HepG2 (cell line): ENCODE measurements at regions not wholly inside any gene's neighbourhood (a gene's known extent, or its start where the extent isn't known, plus 50 kb on each side); places are given as distances from the start of the nearest gene placed in this dataset.

Source experiments
- ATAC-seq: fragments of 200-7000 bp; cut with Tn5 transposase; 3 replicates; pipeline ENCODE4 v1.9.1; 2020; ENCODE audit warnings: mild to moderate bottlenecking, moderate library complexity
- BruUV-seq: library from RNA; stranded (reverse); fragments of 400-500 nt; replicated peaks from 2 replicates; lab custom pipeline; 2021; lab: Mats Ljungman, UMichigan
- CTCF ChIA-PET: fragments of 300-600 bp; formaldehyde crosslinking; extraction: SDS; loops from one replicate; lab custom pipeline; 2021; ENCODE audit warnings: low total read pairs, inconsistent platforms, low intra/inter-chr PET ratio; lab: Yijun Ruan, JAX
- POLR2A ChIA-PET: fragments of 350-600 bp; sonication (Branson Sonifier 250); formaldehyde crosslinking; loops from one replicate; lab custom pipeline; 2020; ENCODE audit warnings: antibody characterized with exemption, inconsistent platforms; lab: Yijun Ruan, JAX
- DNase-seq: peaks from one replicate; pipeline ENCODE4 v3.0.0-alpha.2; 2015; ENCODE audit warnings: low spot score
- FAIRE-seq: peaks from 3 replicates; lab custom pipeline; 2011; peaks lifted over from hg19 to GRCh38; lab: Jason Lieb, UNC
- H2AFZ ChIP-seq: one replicate; pipeline ENCODE4 v1.6.1; 2011; ENCODE audit warnings: low read length, inconsistent platforms
- H3K27ac ChIP-seq: fragments of 300-600 bp; 3 replicates; pipeline ENCODE4 v1.8.0; 2011; ENCODE audit warnings: mixed run types, mild to moderate bottlenecking, mixed read lengths, low read length, inconsistent platforms; ENCODE audit not compliant: insufficient read depth; ENCODE audit errors: extremely low read length
- H3K27me3 ChIP-seq, 2 experiments: fragments of 200-600 bp in 1 of 2; 2 replicates in 1 of 2; 3 replicates in 1 of 2; pipeline versions ENCODE4 v1.6.0 to v1.8.0; 2011; ENCODE audit warnings: low read length in 2 of 2, mild to moderate bottlenecking in 2 of 2, moderate library complexity in 2 of 2, inconsistent platforms in 1 of 2; ENCODE audit not compliant: insufficient read depth in 2 of 2, control insufficient read depth in 1 of 2
- H3K36me3 ChIP-seq, 2 experiments: fragments of 200-600 bp in 1 of 2; replicated peaks in 1 of 2; 2 replicates in 1 of 2; 3 replicates in 1 of 2; pipeline versions ENCODE4 v1.5.1 to v1.8.0; 2011; ENCODE audit warnings: low read length in 2 of 2, inconsistent platforms in 1 of 2; ENCODE audit not compliant: insufficient read depth in 2 of 2, control insufficient read depth in 1 of 2
- H3K4me1 ChIP-seq: 2 replicates; pipeline ENCODE4 v1.5.1; 2012; ENCODE audit warnings: low read length, inconsistent platforms; ENCODE audit not compliant: insufficient read depth
- H3K4me2 ChIP-seq: 2 replicates; pipeline ENCODE4 v1.6.0; 2011; ENCODE audit warnings: low read depth, low read length, inconsistent platforms
- H3K4me3 ChIP-seq, 3 experiments: fragments of 200-600 bp in 1 of 3; sonication (generic), shearing (Covaris generic) in 1 of 3; replicated peaks in 1 of 3; 2 replicates each; pipeline ENCODE4 v1.5.1; 2011 to 2016; ENCODE audit warnings: low read length in 3 of 3, inconsistent platforms in 2 of 3, low read depth in 2 of 3, mild to moderate bottlenecking in 2 of 3, control low read depth in 1 of 3, mixed read lengths in 1 of 3; ENCODE audit not compliant: insufficient read depth in 1 of 3
- H3K79me2 ChIP-seq: one replicate; pipeline ENCODE4 v1.6.1; 2011; ENCODE audit warnings: low read length, inconsistent platforms; ENCODE audit not compliant: insufficient read depth
- H3K9ac ChIP-seq: 2 replicates; pipeline ENCODE4 v1.6.0; 2011; ENCODE audit warnings: mild to moderate bottlenecking, low read depth, low read length, inconsistent platforms; ENCODE audit not compliant: insufficient read depth
- H3K9me3 ChIP-seq: 2 replicates; pipeline ENCODE4 v1.5.1; 2012; ENCODE audit warnings: mild to moderate bottlenecking, low read length
- H4K20me1 ChIP-seq: 2 replicates; pipeline ENCODE4 v1.6.0; 2011; ENCODE audit warnings: inconsistent platforms, mild to moderate bottlenecking, low read length, moderate library complexity; ENCODE audit not compliant: insufficient read depth
- EZH2 ChIP-seq: conservative IDR thresholded peaks from 2 replicates; pipeline ENCODE4 v1.6.1; 2012; ENCODE audit warnings: mild to moderate bottlenecking, low read depth, low read length, moderate library complexity
- FOXP4 ChIP-seq: sonication (generic); formaldehyde crosslinking; IDR thresholded peaks from 2 replicates; pipeline ENCODE4 v1.4.0; 2020; ENCODE audit warnings: missing genetic modification reagents
- GABPB1 ChIP-seq: IDR thresholded peaks from 2 replicates; pipeline ENCODE4 v1.6.1; 2016; ENCODE audit warnings: mild to moderate bottlenecking, missing genetic modification reagents, moderate library complexity, missing compliant biosample characterization
- PHF5A ChIP-seq: IDR thresholded peaks from one replicate; pipeline ENCODE4 v1.6.1; 2018; ENCODE audit warnings: low read depth, missing genetic modification reagents; ENCODE audit not compliant: unreplicated experiment
- RFX5 ChIP-seq: IDR thresholded peaks from 2 replicates; pipeline ENCODE4 v1.6.1; 2011; ENCODE audit warnings: low read depth, low read length, improper control_type of control experiment
- TMF1 ChIP-seq: sonication (generic); formaldehyde crosslinking; IDR thresholded peaks from 2 replicates; pipeline ENCODE4 v1.8.1; 2022; ENCODE audit warnings: low read depth, missing genetic modification reagents
- ZFP62 ChIP-seq: sonication (generic); formaldehyde crosslinking; IDR thresholded peaks from 2 replicates; pipeline ENCODE4 v1.4.0; 2020; ENCODE audit warnings: missing genetic modification reagents
- ZMYM3 ChIP-seq: sonication (generic); formaldehyde crosslinking; IDR thresholded peaks from 2 replicates; pipeline ENCODE4 v1.5.1; 2020; ENCODE audit warnings: mild to moderate bottlenecking, missing genetic modification reagents
- ZNF101 ChIP-seq: sonication (generic); formaldehyde crosslinking; IDR thresholded peaks from 2 replicates; pipeline ENCODE4 v1.4.0; 2020; ENCODE audit warnings: mild to moderate bottlenecking, low read depth, missing genetic modification reagents, borderline replicate concordance
- ZNF44 ChIP-seq: sonication (generic); formaldehyde crosslinking; IDR thresholded peaks from 2 replicates; pipeline ENCODE4 v1.5.1; 2020; ENCODE audit warnings: mild to moderate bottlenecking, missing genetic modification reagents
- ZNF484 ChIP-seq: sonication (generic); formaldehyde crosslinking; IDR thresholded peaks from 2 replicates; pipeline ENCODE4 v1.5.1; 2020; ENCODE audit warnings: mild to moderate bottlenecking, low read depth, missing genetic modification reagents, borderline replicate concordance
- ZNF546 ChIP-seq: sonication (generic); formaldehyde crosslinking; conservative IDR thresholded peaks from 2 replicates; pipeline ENCODE4 v1.8.1; 2023; ENCODE audit warnings: mild to moderate bottlenecking, missing genetic modification reagents
- ZNF652 ChIP-seq: IDR thresholded peaks from 2 replicates; pipeline ENCODE4 v1.6.1; 2016; ENCODE audit warnings: low read depth, borderline replicate concordance
- WGBS: methylation state at CpG from one replicate; pipeline ENCODE4 v1.1.6; 2017; ENCODE audit warnings: low lambda C conversion rate; 5-methylcytosine and 5-hydroxymethylcytosine counted together
- in situ Hi-C: cut with HindIII; loops from 2 replicates; pipeline ENCODE4 v1.10.0; 2017; ENCODE audit warnings: low pct_unique_long_range_greater_than_20kb; ENCODE audit not compliant: extremely low pct_ligation_motif_present
- intact Hi-C: fragments of 100-400 bp; cut with micrococcal nuclease; formaldehyde crosslinking; loops from one replicate; pipeline ENCODE4 v1.10.0; 2022; ENCODE audit not compliant: unreplicated experiment

- 2% methylated on average over 4 of the region's 4 CpGs for WGBS
- FAIRE-seq, result no peak
- no TSS peak for BruUV-seq
Observed at GRCh38 chr13:111876506-111876905, 190.4 kb upstream of the SOX1 start.

More at GRCh38 chr13:111876506-111876905, 190.4 kb upstream of the SOX1 start:
- ATAC-seq (no peak), DNase-seq (no peak)
- Histone ChIP-seq H3K9ac (no peak overlapping the region), H3K4me2 (no peak overlapping the region), H2AFZ (no peak overlapping the region), H3K79me2 (no peaks in the 10 kb centered on the region), H3K9me3 (no peaks in the 10 kb centered on the region; the same call in 1 of the 2 replicates), H3K4me1 (no peaks in the 10 kb centered on the region), H3K36me3 (no peaks in the 10 kb centered on the region), H3K27ac (no peak overlapping the region), H4K20me1 (no peaks in the 10 kb centered on the region), H3K27me3 (peaks cover 3 to 32% of the 10 kb centered on the region in 2 experiments; a peak in 2 of 5 replicates), H3K4me3 (no peak overlapping the region)
- intact Hi-C loops, result no loop called here
- ChIA-PET POLR2A (no interaction called here), CTCF (no interaction called here)
- in situ Hi-C loops, result no loop called here
- TF ChIP-seq FOXP4 (CRISPR knock-in tag), result no peak
- no peak for TF ChIP-seq ZNF546 (CRISPR knock-in tag)
- TF ChIP-seq ZFP62, result no peak
- TF ChIP-seq ZNF652 (CRISPR knock-in tag), result no peak
- TF ChIP-seq PHF5A, result no peak
- TF ChIP-seq EZH2, result no peak
- TF ChIP-seq ZMYM3 (CRISPR knock-in tag), result no peak
- no peak for TF ChIP-seq ZNF44 (CRISPR knock-in tag)
- TF ChIP-seq ZNF484 (CRISPR knock-in tag), result no peak
- TF ChIP-seq TMF1 (CRISPR knock-in tag), result no peak
- no peak for TF ChIP-seq ZNF101
- TF ChIP-seq GABPB1 (CRISPR knock-in tag), result no peak
- no peak for TF ChIP-seq RFX5
